Coronary artery (tissue), 2 donors: ENCODE measurements at regions not wholly inside any gene's neighbourhood (a gene's known extent, or its start where the extent isn't known, plus 50 kb on each side); places are given as distances from the start of the nearest gene placed in this dataset.

Source experiments
- DNase-seq: peaks from one replicate; pipeline ENCODE4 v3.0.0-alpha.2; 2017; ENCODE audit warnings: low spot score
- H3K27ac ChIP-seq, 2 donors: fragments of 200-600 bp; sonication (generic); one replicate each; pipeline ENCODE4 v1.5.1; 2016 to 2019
- H3K4me3 ChIP-seq: fragments of 200-600 bp; sonication (generic); 2 replicates; pipeline ENCODE4 v1.5.1; 2016; ENCODE audit warnings: mild to moderate bottlenecking, moderate library complexity
- CTCF ChIP-seq: fragments of 200-600 bp; sonication (generic); IDR thresholded peaks from one replicate; pipeline ENCODE4 v1.5.1; 2019; ENCODE audit warnings: antibody characterized with exemption

DNA sequence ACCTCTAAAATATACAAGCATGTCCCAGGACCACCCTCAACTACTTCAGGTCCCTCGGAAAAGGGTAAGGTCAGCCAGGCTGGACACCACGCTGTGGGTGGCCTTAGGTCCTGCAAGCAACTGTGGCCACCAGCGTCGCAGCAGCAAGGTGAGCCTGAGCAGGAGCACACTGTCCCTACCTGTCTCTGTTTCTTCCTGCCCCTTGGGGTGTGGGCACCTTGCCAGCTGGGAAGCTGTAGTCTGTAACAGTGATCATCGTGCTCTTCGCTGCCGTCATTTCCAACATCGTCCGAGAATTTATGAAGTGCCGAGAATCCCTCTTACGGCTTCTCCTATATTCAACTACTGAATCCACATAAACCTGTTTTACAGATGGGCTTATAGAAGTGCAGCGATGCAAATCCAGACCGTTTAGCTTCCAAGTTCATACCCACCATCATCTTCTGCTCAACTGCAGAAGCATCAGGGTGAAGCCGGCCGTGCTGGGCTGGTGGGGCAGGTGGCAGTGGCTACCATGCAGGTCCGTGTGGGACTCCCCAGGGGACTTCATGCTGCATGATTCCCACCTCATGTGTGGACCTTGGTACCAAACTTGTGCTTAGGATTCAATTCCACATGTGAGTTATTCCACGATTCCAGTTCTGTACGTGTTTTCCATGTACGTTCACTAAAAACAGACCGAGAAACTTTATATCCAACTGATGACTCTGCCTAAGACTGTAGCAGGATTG is 361.3 kb upstream of the SFSWAP start:
- Histone ChIP-seq H3K4me3 (no peak overlapping the region), H3K27ac (no peak overlapping the region)
- DNase-seq: peak; percentile 49
- TF ChIP-seq CTCF: no peak

DNA sequence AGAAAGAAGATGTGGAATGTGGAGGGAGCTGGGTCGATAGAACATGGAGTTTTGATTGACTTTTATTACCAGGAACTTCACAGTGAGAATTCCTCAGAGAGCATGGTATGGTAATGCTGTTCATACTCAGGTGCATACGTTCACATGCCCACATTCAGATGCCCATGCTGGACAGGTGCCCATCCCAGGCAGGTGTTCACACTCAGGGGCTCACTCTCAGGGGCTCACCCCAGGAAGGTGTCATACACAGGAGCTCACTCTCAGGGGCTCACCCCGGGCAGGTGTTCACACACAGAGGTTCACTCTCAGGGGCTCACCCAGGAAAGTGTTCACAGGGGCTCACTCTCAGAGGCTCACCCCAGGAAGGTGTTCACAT is 360.0 kb upstream of the SFSWAP start:
- Histone ChIP-seq H3K4me3 (no peak overlapping the region), H3K27ac (no peak overlapping the region)
- TF ChIP-seq CTCF: no peak
- DNase-seq: no peak

GRCh38 chr12:131351319-131352028 is 359.4 kb upstream of the SFSWAP start:
- DNase-seq: peak; percentile 62
- no peak for TF ChIP-seq CTCF
- H3K4me3 ChIP-seq: no peak overlapping the region
- H3K27ac ChIP-seq: no peak overlapping the region

DNA sequence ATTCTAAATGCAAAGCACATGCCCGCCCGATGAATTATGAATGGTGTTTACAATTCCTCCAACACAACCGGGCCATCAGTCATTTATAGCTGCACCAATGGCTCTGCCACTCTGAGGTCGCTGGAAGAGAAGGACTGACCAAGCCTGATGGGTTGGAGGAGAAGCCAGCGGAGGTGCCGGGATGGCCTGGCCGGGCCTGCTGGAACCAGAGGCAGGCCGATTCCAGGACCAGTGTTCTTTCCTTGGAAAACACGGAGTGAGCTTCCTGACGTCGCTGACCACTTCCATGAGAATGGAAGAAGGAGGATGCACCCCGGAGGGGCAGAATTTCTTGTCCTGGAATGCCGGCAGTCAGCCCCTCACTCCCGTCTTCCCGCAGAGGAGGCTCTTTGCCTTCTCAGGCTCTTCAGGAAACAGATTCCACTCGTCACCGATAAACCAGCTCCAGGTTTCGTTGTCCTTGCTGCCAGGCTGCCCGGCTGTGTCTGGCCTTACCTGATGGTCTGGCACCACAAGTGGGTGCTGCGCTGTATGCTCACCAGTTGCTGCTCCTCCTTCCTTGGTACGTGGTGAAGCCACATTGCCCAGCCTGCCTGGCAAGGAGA is 358.5 kb upstream of the SFSWAP start:
- Histone ChIP-seq H3K4me3 (no peak overlapping the region), H3K27ac (no peak overlapping the region)
- peak; percentile 46 for DNase-seq
- TF ChIP-seq CTCF: no peak

DNA sequence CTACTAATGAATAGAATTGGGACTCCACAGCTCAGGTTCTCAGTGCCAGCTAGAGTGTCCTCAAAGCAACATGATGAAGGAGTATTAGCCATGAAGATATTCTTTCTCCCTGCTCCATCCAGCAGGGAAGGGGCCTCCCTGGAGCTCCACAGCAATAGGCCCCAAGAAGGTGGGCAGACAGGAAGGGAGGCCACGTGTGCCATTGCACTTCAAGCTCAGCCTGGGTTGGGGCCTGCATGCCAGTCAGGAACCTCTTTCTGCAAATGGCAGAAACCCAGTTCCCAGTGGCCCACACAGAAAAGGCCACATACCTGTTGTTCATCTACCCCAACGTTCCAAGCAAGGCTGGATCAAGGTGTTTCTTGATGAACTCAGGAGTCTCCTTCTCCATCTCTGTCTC is 357.5 kb upstream of the SFSWAP start:
- DNase-seq: no peak
- H3K4me3 ChIP-seq: no peak overlapping the region
- no peak for TF ChIP-seq CTCF
- no peak overlapping the region for H3K27ac ChIP-seq

DNA sequence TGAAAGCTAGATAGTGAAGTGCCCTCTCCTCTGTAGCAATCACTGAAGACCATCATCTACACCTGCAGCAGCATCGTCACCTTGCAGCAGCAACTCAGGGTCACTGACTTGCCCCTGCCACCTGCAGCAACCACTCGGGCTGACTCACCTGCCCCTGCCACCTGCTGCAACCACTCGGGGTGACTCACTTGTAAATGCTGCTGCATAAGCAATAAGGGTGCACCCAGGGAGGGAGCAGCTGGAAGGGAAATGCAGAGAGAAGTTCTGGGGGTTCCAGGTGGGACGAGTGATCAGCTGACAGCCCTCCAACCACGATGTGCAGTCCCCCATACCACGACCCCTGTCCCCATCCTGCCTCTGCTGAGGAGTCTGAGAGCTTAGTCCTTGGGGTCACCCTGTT is 357.1 kb upstream of the SFSWAP start:
- DNase-seq: peak; percentile 52
- no peak overlapping the region for H3K27ac ChIP-seq
- no peak for TF ChIP-seq CTCF
- H3K4me3 ChIP-seq: no peak overlapping the region
